OCI-LY1 (cell line): ENCODE measurements at regions not wholly inside any gene's neighbourhood (a gene's known extent, or its start where the extent isn't known, plus 50 kb on each side); places are given as distances from the start of the nearest gene placed in this dataset.

Experiments
- H2AFZ ChIP-seq: fragments of 200-600 bp; sonication (generic), shearing (Covaris generic); 2 replicates; pipeline ENCODE4 v1.6.0; 2014; ENCODE audit warnings: antibody characterized with exemption, mild to moderate bottlenecking, low read length
- H3F3A ChIP-seq: fragments of 200-600 bp; sonication (generic), shearing (Covaris generic); 2 replicates; pipeline ENCODE4 v1.6.0; 2014; ENCODE audit warnings: mild to moderate bottlenecking, antibody characterized with exemption, low read length, moderate library complexity; ENCODE audit not compliant: insufficient read depth
- H3K27ac ChIP-seq: fragments of 200-600 bp; sonication (generic); 2 replicates; pipeline ENCODE4 v1.5.1; 2014; ENCODE audit warnings: low read length, mixed run types, mild to moderate bottlenecking, low read depth; ENCODE audit not compliant: poor library complexity, severe bottlenecking
- H3K27me3 ChIP-seq: fragments of 200-600 bp; sonication (generic); 2 replicates; pipeline ENCODE4 v1.6.0; 2014; ENCODE audit warnings: antibody characterized with exemption, mild to moderate bottlenecking, low read length, moderate library complexity; ENCODE audit not compliant: insufficient read depth
- H3K36me3 ChIP-seq: fragments of 200-600 bp; sonication (generic); 2 replicates; pipeline ENCODE4 v1.6.1; 2014; ENCODE audit warnings: mild to moderate bottlenecking, antibody characterized with exemption, low read length, moderate library complexity, mixed read lengths; ENCODE audit not compliant: insufficient read depth
- H3K4me1 ChIP-seq: fragments of 200-600 bp; sonication (generic); 2 replicates; pipeline ENCODE4 v1.5.1; 2014; ENCODE audit warnings: mild to moderate bottlenecking, low read length, moderate library complexity; ENCODE audit not compliant: insufficient read depth, severe bottlenecking
- H3K4me2 ChIP-seq: fragments of 200-600 bp; sonication (generic), shearing (Covaris generic); 2 replicates; pipeline ENCODE4 v1.6.1; 2014; ENCODE audit warnings: low read length
- H3K4me3 ChIP-seq: fragments of 200-600 bp; sonication (generic); 2 replicates; pipeline ENCODE4 v1.5.1; 2014; ENCODE audit warnings: low read length, low read depth, mild to moderate bottlenecking, mixed read lengths; ENCODE audit not compliant: poor library complexity, severe bottlenecking
- H3K79me2 ChIP-seq: fragments of 200-600 bp; shearing (Covaris generic); 2 replicates; pipeline ENCODE4 v1.6.1; 2016; ENCODE audit warnings: mixed run types, low read length, mixed read lengths; ENCODE audit not compliant: insufficient read depth
- H3K9ac ChIP-seq: fragments of 200-600 bp; sonication (generic), shearing (Covaris generic); 2 replicates; pipeline ENCODE4 v1.6.1; 2014; ENCODE audit warnings: mild to moderate bottlenecking, low read length, mixed read lengths
- H3K9me2 ChIP-seq: fragments of 200-600 bp; sonication (generic), shearing (Covaris generic); 2 replicates; pipeline ENCODE4 v1.6.1; 2014; ENCODE audit warnings: low read depth, mild to moderate bottlenecking, low read length, mixed read lengths
- H3K9me3 ChIP-seq: fragments of 200-600 bp; shearing (Covaris generic); 2 replicates; pipeline ENCODE4 v1.6.1; 2014; ENCODE audit warnings: low read length, mixed read lengths
- H4K20me1 ChIP-seq: fragments of 200-600 bp; sonication (generic), shearing (Covaris generic); 2 replicates; pipeline ENCODE4 v1.6.0; 2016; ENCODE audit warnings: mild to moderate bottlenecking, low read length; ENCODE audit not compliant: insufficient read depth
- CTCF ChIP-seq: fragments of 200-600 bp; sonication (generic), shearing (Covaris generic); IDR thresholded peaks from 2 replicates; pipeline ENCODE4 v1.5.1; 2017; ENCODE audit warnings: mild to moderate bottlenecking, antibody characterized with exemption, low read length, moderate library complexity, mixed read lengths
- EZH2 ChIP-seq: fragments of 200-600 bp; sonication (generic), shearing (Covaris generic); IDR thresholded peaks from 2 replicates; pipeline ENCODE4 v1.8.0; 2017; ENCODE audit warnings: borderline replicate concordance, mixed run types, mild to moderate bottlenecking, antibody characterized with exemption, low read length, moderate library complexity, mixed read lengths

- Histone ChIP-seq H3K27me3 (no peaks in the 10 kb centered on the region), H3K4me1 (no peaks in the 10 kb centered on the region), H3K4me2 (no peak overlapping the region), H3K4me3 (no peak overlapping the region), H3F3A (no peaks in the 10 kb centered on the region), H3K9me3 (no peaks in the 10 kb centered on the region), H2AFZ (no peak overlapping the region), H3K36me3 (no peaks in the 10 kb centered on the region), H3K27ac (no peak overlapping the region), H4K20me1 (no peaks in the 10 kb centered on the region), H3K9ac (no peak overlapping the region), H3K79me2 (no peaks in the 10 kb centered on the region), H3K9me2 (no peaks in the 10 kb centered on the region)
- TF ChIP-seq EZH2 (no peak), CTCF (no peak)
Observed at GRCh38 chr2:41364842-41365241, 683.0 kb upstream of the PKDCC start.

- no peaks in the 10 kb centered on the region for H3K79me2 ChIP-seq
- H2AFZ ChIP-seq, result no peak overlapping the region
- no peaks in the 10 kb centered on the region for H3F3A ChIP-seq
- no peaks in the 10 kb centered on the region for H4K20me1 ChIP-seq
- no peaks in the 10 kb centered on the region for H3K9me2 ChIP-seq
- no peaks in the 10 kb centered on the region for H3K27me3 ChIP-seq
- H3K4me2 ChIP-seq, result no peak overlapping the region
- no peak overlapping the region for H3K27ac ChIP-seq
- no peak overlapping the region for H3K9ac ChIP-seq
- no peak for TF ChIP-seq CTCF
- no peak for TF ChIP-seq EZH2
- H3K4me1 ChIP-seq, result no peaks in the 10 kb centered on the region
- no peaks in the 10 kb centered on the region for H3K9me3 ChIP-seq
- H3K36me3 ChIP-seq, result no peaks in the 10 kb centered on the region
- no peak overlapping the region for H3K4me3 ChIP-seq
Observed at GRCh38 chr2:41375901-41376300, 671.9 kb upstream of the PKDCC start.

- H3K79me2 ChIP-seq, result no peaks in the 10 kb centered on the region
- H3K9ac ChIP-seq, result no peak overlapping the region
- no peaks in the 10 kb centered on the region for H4K20me1 ChIP-seq
- no peaks in the 10 kb centered on the region for H3F3A ChIP-seq
- H3K9me2 ChIP-seq, result no peaks in the 10 kb centered on the region
- H2AFZ ChIP-seq, result no peak overlapping the region
- TF ChIP-seq CTCF, result no peak
- no peak for TF ChIP-seq EZH2
- no peak overlapping the region for H3K4me3 ChIP-seq
- no peaks in the 10 kb centered on the region for H3K36me3 ChIP-seq
- H3K27me3 ChIP-seq, result no peaks in the 10 kb centered on the region
- no peak overlapping the region for H3K4me2 ChIP-seq
- H3K4me1 ChIP-seq, result no peaks in the 10 kb centered on the region
- H3K27ac ChIP-seq, result no peak overlapping the region
- H3K9me3 ChIP-seq, result no peaks in the 10 kb centered on the region
Observed at GRCh38 chr2:41377837-41378236, 670.0 kb upstream of the PKDCC start.
